ENCODE measurements at regions not wholly inside any gene's neighbourhood (a gene's known extent, or its start where the extent isn't known, plus 50 kb on each side); places are given as distances from the start of the nearest gene placed in this dataset.
A peak's percentile ranks its signal among the peaks of the same experiment; 100 is the strongest.
"Not testable (repeated sequence)": the region's sequence is repeated elsewhere in the genome, so short reads cannot be mapped to it uniquely, and the experiment has no call there.

DNA sequence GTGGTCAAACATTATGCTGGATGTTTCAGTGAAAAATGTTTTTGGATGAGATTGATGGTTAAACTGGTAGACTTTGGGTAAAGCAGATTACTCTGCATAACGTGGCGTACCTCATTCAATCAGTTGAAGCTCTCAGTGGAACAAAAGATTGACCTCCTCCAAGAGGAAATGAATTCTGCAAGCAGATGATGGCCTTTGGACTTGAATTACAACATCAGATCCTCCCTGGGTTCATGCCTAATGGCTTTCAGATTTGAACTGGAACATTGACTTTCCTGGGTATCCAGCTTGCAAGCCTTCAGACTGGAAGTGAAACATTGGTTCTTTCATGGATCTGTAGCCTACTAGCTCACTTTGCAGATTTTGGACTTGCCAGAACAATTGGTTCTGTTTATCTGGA lies 169.3 kb upstream of the MALRD1 start:
- DNase-seq (ENCODE audit: low read depth): no peak
- TF ChIP-seq, protein P1, sequence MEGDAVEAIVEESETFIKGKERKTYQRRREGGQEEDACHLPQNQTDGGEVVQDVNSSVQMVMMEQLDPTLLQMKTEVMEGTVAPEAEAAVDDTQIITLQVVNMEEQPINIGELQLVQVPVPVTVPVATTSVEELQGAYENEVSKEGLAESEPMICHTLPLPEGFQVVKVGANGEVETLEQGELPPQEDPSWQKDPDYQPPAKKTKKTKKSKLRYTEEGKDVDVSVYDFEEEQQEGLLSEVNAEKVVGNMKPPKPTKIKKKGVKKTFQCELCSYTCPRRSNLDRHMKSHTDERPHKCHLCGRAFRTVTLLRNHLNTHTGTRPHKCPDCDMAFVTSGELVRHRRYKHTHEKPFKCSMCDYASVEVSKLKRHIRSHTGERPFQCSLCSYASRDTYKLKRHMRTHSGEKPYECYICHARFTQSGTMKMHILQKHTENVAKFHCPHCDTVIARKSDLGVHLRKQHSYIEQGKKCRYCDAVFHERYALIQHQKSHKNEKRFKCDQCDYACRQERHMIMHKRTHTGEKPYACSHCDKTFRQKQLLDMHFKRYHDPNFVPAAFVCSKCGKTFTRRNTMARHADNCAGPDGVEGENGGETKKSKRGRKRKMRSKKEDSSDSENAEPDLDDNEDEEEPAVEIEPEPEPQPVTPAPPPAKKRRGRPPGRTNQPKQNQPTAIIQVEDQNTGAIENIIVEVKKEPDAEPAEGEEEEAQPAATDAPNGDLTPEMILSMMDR (IDR thresholded peaks at IDR 0.05; ENCODE audit: low read depth, low read length, missing control alignments): no peak
- no peak overlapping the region for H3K4me3 ChIP-seq (ENCODE audit: low read depth, low read length)
- in situ Hi-C loops (cut with HindIII; ENCODE audit: low sequenced_read_pairs): no loop called here

DNA sequence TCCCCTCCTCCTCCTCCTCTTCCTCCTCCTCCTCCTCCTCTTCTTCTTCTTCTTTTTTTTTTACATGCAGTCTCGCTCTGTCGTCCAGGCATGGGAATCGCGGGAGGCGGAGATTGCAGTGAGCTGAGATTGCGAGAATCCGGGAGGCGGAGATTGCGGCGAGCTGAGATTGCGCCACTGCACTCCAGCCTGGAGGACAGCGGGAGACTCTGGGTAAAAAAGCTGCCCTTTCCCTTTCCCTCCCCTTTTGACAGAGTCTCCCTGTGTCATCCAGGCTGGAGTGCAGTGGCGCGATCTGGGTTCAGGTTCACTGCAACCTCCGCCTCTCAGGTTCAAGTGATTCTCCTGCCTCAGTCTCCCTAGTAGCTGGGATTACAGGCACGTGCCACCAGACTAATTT lies 168.1 kb upstream of the MALRD1 start:
- DNase-seq (ENCODE audit: low read depth): no peak
- no peak overlapping the region for H3K4me3 ChIP-seq (ENCODE audit: low read depth, low read length)
- in situ Hi-C loops (cut with HindIII; ENCODE audit: low sequenced_read_pairs): no loop called here
- TF ChIP-seq, protein P1 (IDR thresholded peaks at IDR 0.05; ENCODE audit: low read depth, low read length, missing control alignments): no peak

DNA sequence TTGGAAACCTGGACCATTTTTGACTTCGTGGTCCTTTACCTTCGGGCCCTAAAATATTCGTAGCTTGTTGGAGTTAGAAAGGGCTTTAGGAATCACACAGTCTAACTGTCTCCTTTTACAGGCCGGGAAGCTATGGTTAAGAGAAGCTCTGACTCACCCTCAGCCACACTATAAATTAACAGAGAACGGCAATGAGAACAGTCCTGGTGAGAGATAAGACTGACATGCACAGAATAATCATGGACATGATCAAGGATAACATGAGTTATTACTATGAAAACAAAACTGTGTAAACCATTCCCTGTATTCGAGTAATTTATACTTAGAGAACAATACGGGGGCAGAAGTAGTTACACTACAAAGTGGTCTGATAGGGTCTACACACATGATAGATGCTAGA lies 162.5 kb upstream of the MALRD1 start:
- no peak for DNase-seq (ENCODE audit: low read depth)
- TF ChIP-seq, protein P1 (IDR thresholded peaks at IDR 0.05; ENCODE audit: low read depth, low read length, missing control alignments): no peak
- H3K4me3 ChIP-seq (ENCODE audit: low read depth, low read length): no peak overlapping the region
- in situ Hi-C loops (cut with HindIII; ENCODE audit: low sequenced_read_pairs): no loop called here

DNA sequence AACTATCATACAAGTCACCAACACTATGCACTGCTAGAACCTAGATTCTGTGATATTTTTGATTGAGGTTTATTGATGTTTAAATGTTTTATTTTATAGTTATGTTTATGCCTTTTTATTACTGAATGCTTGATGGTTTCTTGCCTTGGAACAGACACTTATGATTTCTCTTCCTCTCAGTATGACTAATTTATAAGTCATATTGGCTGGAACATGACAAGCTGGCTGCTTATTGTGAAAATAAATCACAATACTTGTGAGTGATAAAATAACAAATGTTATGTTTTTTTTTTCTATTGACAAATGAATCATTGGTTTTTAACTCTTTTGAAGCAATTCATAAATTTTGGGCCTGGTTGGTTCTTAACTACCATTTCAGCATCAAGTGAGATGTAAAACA lies 142.0 kb upstream of the MALRD1 start:
- no peak overlapping the region for H3K4me3 ChIP-seq (ENCODE audit: low read depth, low read length)
- no peak for DNase-seq (ENCODE audit: low read depth)
- in situ Hi-C loops (cut with HindIII; ENCODE audit: low sequenced_read_pairs): no loop called here
- TF ChIP-seq, protein P1 (IDR thresholded peaks at IDR 0.05; ENCODE audit: low read depth, low read length, missing control alignments): no peak

DNA sequence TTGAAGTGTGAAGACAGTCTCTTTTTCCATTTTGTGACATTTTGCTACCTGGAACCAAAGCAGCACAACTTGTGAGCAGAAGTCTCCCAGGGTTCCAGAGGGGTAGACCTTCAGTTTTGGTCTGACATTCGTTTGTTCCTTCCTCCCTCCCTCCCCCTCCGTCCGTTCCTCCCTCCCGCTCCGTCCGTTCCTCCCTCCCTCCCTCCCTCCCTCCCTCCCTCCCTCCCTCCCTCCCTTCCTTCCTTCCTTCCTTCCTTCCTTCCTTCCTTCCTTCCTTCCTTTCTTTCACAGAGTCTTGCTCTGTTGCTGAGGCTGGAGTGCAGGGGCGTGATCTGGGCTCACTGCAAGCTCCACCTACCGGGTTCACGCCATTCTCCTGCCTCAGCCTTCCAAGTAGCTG lies 131.2 kb upstream of the MALRD1 start:
- DNase-seq (ENCODE audit: low read depth); H3K4me3 ChIP-seq (ENCODE audit: low read depth, low read length); in situ Hi-C loops (cut with HindIII; ENCODE audit: low sequenced_read_pairs): not testable (repeated sequence)

DNA sequence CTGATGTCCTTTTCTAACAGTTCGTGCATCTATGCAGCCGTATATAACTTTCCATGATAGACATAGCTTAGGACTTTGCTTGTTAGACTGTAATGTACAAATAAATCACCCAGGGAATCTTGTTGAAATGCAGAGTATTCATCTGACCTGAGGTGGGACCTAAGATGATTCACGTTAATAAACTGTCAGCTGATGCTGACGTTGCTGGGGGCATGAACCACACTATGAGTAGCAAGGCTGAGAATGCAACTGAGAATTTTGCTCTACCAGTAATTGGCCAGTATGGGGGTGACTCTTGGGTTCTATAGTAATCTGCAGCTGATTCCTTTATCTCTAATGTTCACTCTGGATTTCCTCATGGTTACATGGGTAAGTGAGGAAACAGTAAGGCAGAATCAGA lies 130.1 kb upstream of the MALRD1 start:
- TF ChIP-seq, protein P1 (IDR thresholded peaks at IDR 0.05; ENCODE audit: low read depth, low read length, missing control alignments): no peak
- in situ Hi-C loops (cut with HindIII; ENCODE audit: low sequenced_read_pairs): no loop called here
- H3K4me3 ChIP-seq (ENCODE audit: low read depth, low read length): no peak overlapping the region
- DNase-seq (ENCODE audit: low read depth): peak; percentile 24

DNA sequence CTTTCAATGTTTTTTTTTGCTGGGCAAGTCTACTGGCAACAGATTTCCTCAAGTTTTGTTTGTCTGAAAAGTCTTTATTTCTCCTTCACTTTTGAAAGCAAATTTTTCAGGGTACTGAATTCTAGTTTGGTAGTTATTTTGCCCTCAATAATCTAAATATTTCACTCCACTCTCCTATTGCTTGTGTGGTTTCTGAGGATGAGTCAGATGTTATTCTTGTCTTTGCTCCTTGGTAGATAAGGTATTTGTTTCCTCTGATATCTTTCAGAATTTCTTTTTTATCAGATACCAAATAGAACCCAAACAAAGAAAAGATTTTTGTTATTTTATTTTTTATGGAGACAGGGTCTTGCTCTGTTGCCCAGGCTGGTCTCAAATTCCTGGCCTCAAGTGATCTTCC lies 99.2 kb upstream of the MALRD1 start:
- no peak overlapping the region for H3K4me3 ChIP-seq (ENCODE audit: low read depth, low read length)
- in situ Hi-C loops (cut with HindIII; ENCODE audit: low sequenced_read_pairs): no loop called here
- TF ChIP-seq, protein P1 (IDR thresholded peaks at IDR 0.05; ENCODE audit: low read depth, low read length, missing control alignments): no peak
- no peak for DNase-seq (ENCODE audit: low read depth)

DNA sequence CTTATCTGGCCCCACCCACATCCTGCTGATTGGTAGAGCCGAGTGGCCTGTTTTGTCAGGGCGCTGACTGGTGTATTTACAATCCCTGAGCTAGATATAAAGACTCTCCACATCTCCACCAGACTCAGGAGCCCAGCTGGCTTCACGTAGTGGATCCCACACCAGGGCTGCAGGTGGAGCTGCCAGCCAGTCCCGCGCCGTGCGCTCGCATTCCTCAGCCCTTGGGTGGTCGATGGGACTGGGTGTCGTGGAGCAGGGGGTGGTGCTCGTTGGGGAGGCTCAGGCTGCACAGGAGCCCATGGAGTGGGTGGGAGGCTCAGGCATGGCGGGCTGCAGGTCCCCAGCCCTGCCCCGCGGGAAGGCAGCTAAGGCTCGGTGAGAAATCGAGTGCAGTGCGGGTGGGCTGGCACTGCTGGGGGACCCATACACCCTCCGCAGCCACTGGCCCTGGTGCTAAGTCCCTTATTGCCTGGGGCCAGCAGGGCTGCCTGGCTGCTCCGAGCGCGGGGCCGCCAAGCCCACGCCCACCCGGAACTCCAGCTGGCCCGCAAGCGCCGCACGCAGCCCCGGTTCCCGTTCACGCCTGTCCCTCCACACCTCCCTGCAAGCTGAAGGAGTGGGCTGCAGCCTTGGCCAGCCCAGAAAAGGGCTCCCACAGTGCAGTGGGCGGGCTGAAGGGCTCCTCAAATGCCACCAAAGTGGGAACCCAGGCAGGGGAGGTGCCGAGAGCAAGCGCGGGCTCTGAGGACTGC lies 97.4 kb upstream of the MALRD1 start:
- DNase-seq (ENCODE audit: low read depth); H3K4me3 ChIP-seq (ENCODE audit: low read depth, low read length); in situ Hi-C loops (cut with HindIII; ENCODE audit: low sequenced_read_pairs): not testable (repeated sequence)
